HT-29 (cell line): ENCODE measurements at regions not wholly inside any gene's neighbourhood (a gene's known extent, or its start where the extent isn't known, plus 50 kb on each side); places are given as distances from the start of the nearest gene placed in this dataset.
"Not testable (repeated sequence)": the region's sequence is repeated elsewhere in the genome, so short reads cannot be mapped to it uniquely, and the experiment has no call there.

Experiments
- DNase-seq: peaks from one replicate; pipeline ENCODE4 v3.0.0-alpha.2; 2015; ENCODE audit warnings: low spot score

GRCh38 chr7:106345421-106346166 lies 60.8 kb upstream of the NAMPT start:
- DNase-seq = no peak

- DNase-seq = no peak
These were observed 60.1 kb upstream of the NAMPT start for GRCh38 chr7:106344861-106345260.

GRCh38 chr7:106344211-106344610 lies 59.4 kb upstream of the NAMPT start:
- no peak for DNase-seq

GRCh38 chr7:106342049-106342448 lies 57.3 kb upstream of the NAMPT start:
- not testable (repeated sequence) for DNase-seq

- DNase-seq = not testable (repeated sequence)
These were observed 55.4 kb upstream of the NAMPT start for GRCh38 chr7:106340247-106340596.

GRCh38 chr7:106339513-106340246 lies 54.9 kb upstream of the NAMPT start:
- DNase-seq = no peak

GRCh38 chr7:106337754-106338153 lies 53.0 kb upstream of the NAMPT start:
- DNase-seq = no peak

GRCh38 chr7:106335814-106336213 lies 51.0 kb upstream of the NAMPT start:
- no peak for DNase-seq
